ENCODE measurements at regions not wholly inside any gene's neighbourhood (a gene's known extent, or its start where the extent isn't known, plus 50 kb on each side); places are given as distances from the start of the nearest gene placed in this dataset.

GRCh38 chr14:59032826-59033225 is 155.6 kb upstream of the DAAM1 start:
- TF ChIP-seq, protein P1, sequence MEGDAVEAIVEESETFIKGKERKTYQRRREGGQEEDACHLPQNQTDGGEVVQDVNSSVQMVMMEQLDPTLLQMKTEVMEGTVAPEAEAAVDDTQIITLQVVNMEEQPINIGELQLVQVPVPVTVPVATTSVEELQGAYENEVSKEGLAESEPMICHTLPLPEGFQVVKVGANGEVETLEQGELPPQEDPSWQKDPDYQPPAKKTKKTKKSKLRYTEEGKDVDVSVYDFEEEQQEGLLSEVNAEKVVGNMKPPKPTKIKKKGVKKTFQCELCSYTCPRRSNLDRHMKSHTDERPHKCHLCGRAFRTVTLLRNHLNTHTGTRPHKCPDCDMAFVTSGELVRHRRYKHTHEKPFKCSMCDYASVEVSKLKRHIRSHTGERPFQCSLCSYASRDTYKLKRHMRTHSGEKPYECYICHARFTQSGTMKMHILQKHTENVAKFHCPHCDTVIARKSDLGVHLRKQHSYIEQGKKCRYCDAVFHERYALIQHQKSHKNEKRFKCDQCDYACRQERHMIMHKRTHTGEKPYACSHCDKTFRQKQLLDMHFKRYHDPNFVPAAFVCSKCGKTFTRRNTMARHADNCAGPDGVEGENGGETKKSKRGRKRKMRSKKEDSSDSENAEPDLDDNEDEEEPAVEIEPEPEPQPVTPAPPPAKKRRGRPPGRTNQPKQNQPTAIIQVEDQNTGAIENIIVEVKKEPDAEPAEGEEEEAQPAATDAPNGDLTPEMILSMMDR (IDR thresholded peaks at IDR 0.05): no peak
- no peak overlapping the region for H3K4me3 ChIP-seq (ENCODE audit: low read depth in 1 of 2, low read length in 1 of 2)
- H3K27ac ChIP-seq: no peak overlapping the region

DNA sequence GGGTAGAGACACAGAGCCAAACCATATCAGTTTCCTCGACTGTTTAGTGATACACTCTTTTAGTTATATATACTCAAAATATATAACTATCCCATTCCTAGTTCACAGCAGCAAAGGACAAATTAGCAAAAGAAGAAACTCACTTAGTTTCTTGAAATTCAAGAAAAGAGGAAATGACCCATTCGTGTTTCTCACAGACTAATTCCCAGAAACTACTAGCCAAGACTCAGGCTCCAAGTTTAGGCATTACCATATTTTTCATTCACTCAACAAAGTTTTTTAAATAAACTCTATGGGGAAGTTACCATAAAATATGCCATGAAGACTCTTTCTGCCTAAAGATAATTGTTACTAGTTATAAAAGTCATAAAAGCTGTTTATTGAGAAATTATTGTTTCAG is 152.3 kb upstream of the DAAM1 start:
- no peak overlapping the region for H3K27ac ChIP-seq
- H3K4me1 ChIP-seq (ENCODE audit: control insufficient read depth in 1 of 2, insufficient read depth in 1 of 2, low read depth in 1 of 2, low read length in 1 of 2): no peaks in the 10 kb centered on the region
- no peaks in the 10 kb centered on the region for H3K27me3 ChIP-seq
- no peaks in the 10 kb centered on the region for H3K36me3 ChIP-seq
- TF ChIP-seq, protein P1 (IDR thresholded peaks at IDR 0.05): no peak
- H3K4me3 ChIP-seq (ENCODE audit: low read depth in 1 of 2, low read length in 1 of 2): no peak overlapping the region
- H3K9me3 ChIP-seq: no peaks in the 10 kb centered on the region

More at GRCh38 chr14:59032826-59033225, 155.6 kb upstream of the DAAM1 start:
- Histone ChIP-seq H3K9me3 (no peaks in the 10 kb centered on the region), H3K36me3 (no peaks in the 10 kb centered on the region), H3K27me3 (no peaks in the 10 kb centered on the region), H3K4me1 (ENCODE audit: control insufficient read depth in 1 of 2, insufficient read depth in 1 of 2, low read depth in 1 of 2, low read length in 1 of 2) (no peaks in the 10 kb centered on the region)

DNA sequence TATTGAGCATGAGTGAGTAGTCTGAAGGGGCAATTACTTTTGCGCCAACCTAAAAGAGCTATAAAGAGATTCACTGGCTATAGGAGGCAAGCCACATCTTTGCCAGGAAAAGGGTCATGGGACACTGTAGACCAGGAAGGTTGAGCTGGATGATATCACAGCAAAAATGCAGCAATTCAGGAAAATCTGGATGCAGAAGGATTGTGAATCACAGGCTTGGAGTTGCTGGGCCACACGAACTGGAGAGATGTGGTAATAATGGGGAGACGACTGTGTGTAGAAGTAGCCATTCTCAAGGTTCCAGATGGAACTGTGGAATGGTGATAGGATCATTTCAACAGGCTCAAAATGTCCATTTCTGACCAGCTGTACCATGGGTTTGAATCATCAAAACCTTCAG is 151.4 kb upstream of the DAAM1 start:
- Histone ChIP-seq H3K27ac (no peak overlapping the region), H3K9me3 (no peaks in the 10 kb centered on the region), H3K4me1 (ENCODE audit: control insufficient read depth in 1 of 2, insufficient read depth in 1 of 2, low read depth in 1 of 2, low read length in 1 of 2) (no peaks in the 10 kb centered on the region), H3K36me3 (no peaks in the 10 kb centered on the region), H3K4me3 (ENCODE audit: low read depth in 1 of 2, low read length in 1 of 2) (no peak overlapping the region), H3K27me3 (no peaks in the 10 kb centered on the region)
- TF ChIP-seq, protein P1 (IDR thresholded peaks at IDR 0.05): no peak

- Histone ChIP-seq H3K27ac (no peak overlapping the region), H3K27me3 (no peaks in the 10 kb centered on the region), H3K4me1 (ENCODE audit: control insufficient read depth in 1 of 2, insufficient read depth in 1 of 2, low read depth in 1 of 2, low read length in 1 of 2) (no peaks in the 10 kb centered on the region), H3K9me3 (no peaks in the 10 kb centered on the region), H3K36me3 (no peaks in the 10 kb centered on the region), H3K4me3 (ENCODE audit: low read depth in 1 of 2, low read length in 1 of 2) (no peak overlapping the region)
- TF ChIP-seq, protein P1 (IDR thresholded peaks at IDR 0.05): no peak
These were observed 150.8 kb upstream of the DAAM1 start for GRCh38 chr14:59037620-59038019.

GRCh38 chr14:59038746-59039145 is 149.7 kb upstream of the DAAM1 start:
- Histone ChIP-seq H3K4me1 (ENCODE audit: control insufficient read depth in 1 of 2, insufficient read depth in 1 of 2, low read depth in 1 of 2, low read length in 1 of 2) (no peaks in the 10 kb centered on the region), H3K4me3 (ENCODE audit: low read depth in 1 of 2, low read length in 1 of 2) (no peak overlapping the region), H3K27ac (no peak overlapping the region), H3K36me3 (no peaks in the 10 kb centered on the region), H3K9me3 (no peaks in the 10 kb centered on the region), H3K27me3 (no peaks in the 10 kb centered on the region)
- TF ChIP-seq, protein P1 (IDR thresholded peaks at IDR 0.05): no peak

GRCh38 chr14:59041308-59041707 is 147.2 kb upstream of the DAAM1 start:
- Histone ChIP-seq H3K27ac (no peak overlapping the region), H3K27me3 (no peaks in the 10 kb centered on the region), H3K9me3 (no peaks in the 10 kb centered on the region), H3K4me1 (ENCODE audit: control insufficient read depth in 1 of 2, insufficient read depth in 1 of 2, low read depth in 1 of 2, low read length in 1 of 2) (no peaks in the 10 kb centered on the region), H3K36me3 (no peaks in the 10 kb centered on the region), H3K4me3 (ENCODE audit: low read depth in 1 of 2, low read length in 1 of 2) (no peak overlapping the region)
- TF ChIP-seq, protein P1 (IDR thresholded peaks at IDR 0.05): no peak
